ENCODE measurements at regions not wholly inside any gene's neighbourhood (a gene's known extent, or its start where the extent isn't known, plus 50 kb on each side); places are given as distances from the start of the nearest gene placed in this dataset.

- CTCF ChIA-PET: no interaction called here
- TF ChIP-seq HMGXB4 (CRISPR knock-in tag; IDR thresholded peaks at IDR 0.05) (no peak), ZNF232 (CRISPR knock-in tag; IDR thresholded peaks at IDR 0.05) (no peak), ESRRA (CRISPR knock-in tag; IDR thresholded peaks at IDR 0.05; ENCODE audit: borderline replicate concordance) (no peak), ZMAT4 (CRISPR knock-in tag; IDR thresholded peaks at IDR 0.05) (no peak)
- TF ChIP-seq, protein P1, sequence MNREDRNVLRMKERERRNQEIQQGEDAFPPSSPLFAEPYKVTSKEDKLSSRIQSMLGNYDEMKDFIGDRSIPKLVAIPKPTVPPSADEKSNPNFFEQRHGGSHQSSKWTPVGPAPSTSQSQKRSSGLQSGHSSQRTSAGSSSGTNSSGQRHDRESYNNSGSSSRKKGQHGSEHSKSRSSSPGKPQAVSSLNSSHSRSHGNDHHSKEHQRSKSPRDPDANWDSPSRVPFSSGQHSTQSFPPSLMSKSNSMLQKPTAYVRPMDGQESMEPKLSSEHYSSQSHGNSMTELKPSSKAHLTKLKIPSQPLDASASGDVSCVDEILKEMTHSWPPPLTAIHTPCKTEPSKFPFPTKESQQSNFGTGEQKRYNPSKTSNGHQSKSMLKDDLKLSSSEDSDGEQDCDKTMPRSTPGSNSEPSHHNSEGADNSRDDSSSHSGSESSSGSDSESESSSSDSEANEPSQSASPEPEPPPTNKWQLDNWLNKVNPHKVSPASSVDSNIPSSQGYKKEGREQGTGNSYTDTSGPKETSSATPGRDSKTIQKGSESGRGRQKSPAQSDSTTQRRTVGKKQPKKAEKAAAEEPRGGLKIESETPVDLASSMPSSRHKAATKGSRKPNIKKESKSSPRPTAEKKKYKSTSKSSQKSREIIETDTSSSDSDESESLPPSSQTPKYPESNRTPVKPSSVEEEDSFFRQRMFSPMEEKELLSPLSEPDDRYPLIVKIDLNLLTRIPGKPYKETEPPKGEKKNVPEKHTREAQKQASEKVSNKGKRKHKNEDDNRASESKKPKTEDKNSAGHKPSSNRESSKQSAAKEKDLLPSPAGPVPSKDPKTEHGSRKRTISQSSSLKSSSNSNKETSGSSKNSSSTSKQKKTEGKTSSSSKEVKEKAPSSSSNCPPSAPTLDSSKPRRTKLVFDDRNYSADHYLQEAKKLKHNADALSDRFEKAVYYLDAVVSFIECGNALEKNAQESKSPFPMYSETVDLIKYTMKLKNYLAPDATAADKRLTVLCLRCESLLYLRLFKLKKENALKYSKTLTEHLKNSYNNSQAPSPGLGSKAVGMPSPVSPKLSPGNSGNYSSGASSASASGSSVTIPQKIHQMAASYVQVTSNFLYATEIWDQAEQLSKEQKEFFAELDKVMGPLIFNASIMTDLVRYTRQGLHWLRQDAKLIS (CRISPR knock-in tag; IDR thresholded peaks at IDR 0.05; ENCODE audit: borderline replicate concordance): no peak
- peaks cover 31% of the 10 kb centered on the region for H3K9me3 Mint-ChIP-seq
- peaks cover 21% of the 10 kb centered on the region for H3K36me3 Mint-ChIP-seq
- H3K27me3 Mint-ChIP-seq (ENCODE audit: low read depth): peaks cover 13% of the 10 kb centered on the region
- ATAC-seq (no peak), DNase-seq (ENCODE audit: low spot score) (no peak)
- peaks cover 6% of the 10 kb centered on the region for H3K4me1 Mint-ChIP-seq
- POLR2A ChIA-PET: no interaction called here
- no peak overlapping the region for H3K27ac Mint-ChIP-seq
- no peak overlapping the region for H3K4me3 Mint-ChIP-seq
Measured at GRCh38 chr18:6616981-6617380, 112.5 kb upstream of the ARHGAP28 start.

GRCh38 chr18:6621437-6621836 lies 108.1 kb upstream of the ARHGAP28 start:
- Mint-ChIP-seq H3K36me3 (peaks cover 3% of the 10 kb centered on the region), H3K27ac (no peak overlapping the region), H3K4me3 (no peak overlapping the region), H3K9me3 (0 out of 2 replicates have a peak, but pooled peaks cover 4% of the 10 kb centered on the region), H3K4me1 (peaks cover 17% of the 10 kb centered on the region), H3K27me3 (ENCODE audit: low read depth) (no peaks in the 10 kb centered on the region)
- ChIA-PET CTCF (no interaction called here), POLR2A (no interaction called here)
- ATAC-seq: no peak
- TF ChIP-seq, protein P2, sequence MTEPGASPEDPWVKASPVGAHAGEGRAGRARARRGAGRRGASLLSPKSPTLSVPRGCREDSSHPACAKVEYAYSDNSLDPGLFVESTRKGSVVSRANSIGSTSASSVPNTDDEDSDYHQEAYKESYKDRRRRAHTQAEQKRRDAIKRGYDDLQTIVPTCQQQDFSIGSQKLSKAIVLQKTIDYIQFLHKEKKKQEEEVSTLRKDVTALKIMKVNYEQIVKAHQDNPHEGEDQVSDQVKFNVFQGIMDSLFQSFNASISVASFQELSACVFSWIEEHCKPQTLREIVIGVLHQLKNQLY (CRISPR knock-in tag; IDR thresholded peaks at IDR 0.05): no peak
- TF ChIP-seq, protein P3, sequence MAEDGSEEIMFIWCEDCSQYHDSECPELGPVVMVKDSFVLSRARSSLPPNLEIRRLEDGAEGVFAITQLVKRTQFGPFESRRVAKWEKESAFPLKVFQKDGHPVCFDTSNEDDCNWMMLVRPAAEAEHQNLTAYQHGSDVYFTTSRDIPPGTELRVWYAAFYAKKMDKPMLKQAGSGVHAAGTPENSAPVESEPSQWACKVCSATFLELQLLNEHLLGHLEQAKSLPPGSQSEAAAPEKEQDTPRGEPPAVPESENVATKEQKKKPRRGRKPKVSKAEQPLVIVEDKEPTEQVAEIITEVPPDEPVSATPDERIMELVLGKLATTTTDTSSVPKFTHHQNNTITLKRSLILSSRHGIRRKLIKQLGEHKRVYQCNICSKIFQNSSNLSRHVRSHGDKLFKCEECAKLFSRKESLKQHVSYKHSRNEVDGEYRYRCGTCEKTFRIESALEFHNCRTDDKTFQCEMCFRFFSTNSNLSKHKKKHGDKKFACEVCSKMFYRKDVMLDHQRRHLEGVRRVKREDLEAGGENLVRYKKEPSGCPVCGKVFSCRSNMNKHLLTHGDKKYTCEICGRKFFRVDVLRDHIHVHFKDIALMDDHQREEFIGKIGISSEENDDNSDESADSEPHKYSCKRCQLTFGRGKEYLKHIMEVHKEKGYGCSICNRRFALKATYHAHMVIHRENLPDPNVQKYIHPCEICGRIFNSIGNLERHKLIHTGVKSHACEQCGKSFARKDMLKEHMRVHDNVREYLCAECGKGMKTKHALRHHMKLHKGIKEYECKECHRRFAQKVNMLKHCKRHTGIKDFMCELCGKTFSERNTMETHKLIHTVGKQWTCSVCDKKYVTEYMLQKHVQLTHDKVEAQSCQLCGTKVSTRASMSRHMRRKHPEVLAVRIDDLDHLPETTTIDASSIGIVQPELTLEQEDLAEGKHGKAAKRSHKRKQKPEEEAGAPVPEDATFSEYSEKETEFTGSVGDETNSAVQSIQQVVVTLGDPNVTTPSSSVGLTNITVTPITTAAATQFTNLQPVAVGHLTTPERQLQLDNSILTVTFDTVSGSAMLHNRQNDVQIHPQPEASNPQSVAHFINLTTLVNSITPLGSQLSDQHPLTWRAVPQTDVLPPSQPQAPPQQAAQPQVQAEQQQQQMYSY (CRISPR knock-in tag; IDR thresholded peaks at IDR 0.05): no peak
- no peak for DNase-seq (ENCODE audit: low spot score)

GRCh38 chr18:6623278-6623677 lies 106.2 kb upstream of the ARHGAP28 start:
- POLR2A ChIA-PET: no interaction called here
- CTCF ChIA-PET: no interaction called here
- Mint-ChIP-seq H3K9me3 (no peaks in the 10 kb centered on the region), H3K36me3 (no peaks in the 10 kb centered on the region; the same call in 1 of the 2 replicates), H3K27me3 (ENCODE audit: low read depth) (no peaks in the 10 kb centered on the region), H3K4me3 (no peak overlapping the region), H3K4me1 (peaks cover 19% of the 10 kb centered on the region), H3K27ac (no peak overlapping the region)
- TF ChIP-seq CREB1 (CRISPR knock-in tag; IDR thresholded peaks at IDR 0.05): no peak
- no peak for TF ChIP-seq NFYB (CRISPR knock-in tag; conservative IDR thresholded peaks at IDR 0.05; ENCODE audit: low read depth)
- no peak for TF ChIP-seq FOXP1 (CRISPR knock-in tag; IDR thresholded peaks at IDR 0.05; ENCODE audit: borderline replicate concordance)
- TF ChIP-seq TCF7 (CRISPR knock-in tag; IDR thresholded peaks at IDR 0.05; ENCODE audit: low read depth): no peak
- TF ChIP-seq SP1 (CRISPR knock-in tag; conservative IDR thresholded peaks at IDR 0.05): no peak
- no peak for TF ChIP-seq SMAD4 (CRISPR knock-in tag; IDR thresholded peaks at IDR 0.05)
- no peak for TF ChIP-seq TP53 (CRISPR knock-in tag; IDR thresholded peaks at IDR 0.05)
- TF ChIP-seq GABPB1 (CRISPR knock-in tag; IDR thresholded peaks at IDR 0.05): no peak
- no peak for ATAC-seq
- no peak for DNase-seq (ENCODE audit: low spot score)
